Upper lobe of left lung (tissue), 4 donors: ENCODE measurements at regions not wholly inside any gene's neighbourhood (a gene's known extent, or its start where the extent isn't known, plus 50 kb on each side); places are given as distances from the start of the nearest gene placed in this dataset.

Experiments
- POLR2AphosphoS5 ChIP-seq, 2 donors: sonication (generic); formaldehyde crosslinking; IDR thresholded peaks; one replicate each; pipeline ENCODE4 v1.5.1; 2017; ENCODE audit warnings: antibody characterized with exemption in 2 of 2
- TF ChIP-seq, protein P1 (sequence below), 6 experiments: fragments of 450-650 bp in 4 of 6; fragments of 200-600 bp in 2 of 6; sonication (generic) in 2 of 6; IDR thresholded peaks; one replicate each; pipeline ENCODE4 v1.5.1; 2016 to 2019; ENCODE audit warnings: antibody characterized with exemption in 6 of 6

- no peak for TF ChIP-seq POLR2AphosphoS5 (IDR thresholded peaks at IDR 0.05)
- TF ChIP-seq, protein P1, sequence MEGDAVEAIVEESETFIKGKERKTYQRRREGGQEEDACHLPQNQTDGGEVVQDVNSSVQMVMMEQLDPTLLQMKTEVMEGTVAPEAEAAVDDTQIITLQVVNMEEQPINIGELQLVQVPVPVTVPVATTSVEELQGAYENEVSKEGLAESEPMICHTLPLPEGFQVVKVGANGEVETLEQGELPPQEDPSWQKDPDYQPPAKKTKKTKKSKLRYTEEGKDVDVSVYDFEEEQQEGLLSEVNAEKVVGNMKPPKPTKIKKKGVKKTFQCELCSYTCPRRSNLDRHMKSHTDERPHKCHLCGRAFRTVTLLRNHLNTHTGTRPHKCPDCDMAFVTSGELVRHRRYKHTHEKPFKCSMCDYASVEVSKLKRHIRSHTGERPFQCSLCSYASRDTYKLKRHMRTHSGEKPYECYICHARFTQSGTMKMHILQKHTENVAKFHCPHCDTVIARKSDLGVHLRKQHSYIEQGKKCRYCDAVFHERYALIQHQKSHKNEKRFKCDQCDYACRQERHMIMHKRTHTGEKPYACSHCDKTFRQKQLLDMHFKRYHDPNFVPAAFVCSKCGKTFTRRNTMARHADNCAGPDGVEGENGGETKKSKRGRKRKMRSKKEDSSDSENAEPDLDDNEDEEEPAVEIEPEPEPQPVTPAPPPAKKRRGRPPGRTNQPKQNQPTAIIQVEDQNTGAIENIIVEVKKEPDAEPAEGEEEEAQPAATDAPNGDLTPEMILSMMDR (IDR thresholded peaks at IDR 0.05) = no peak
Observed at GRCh38 chr20:48194583-48194982, 409.3 kb upstream of the SULF2 start.
